ENCODE measurements at regions not wholly inside any gene's neighbourhood (a gene's known extent, or its start where the extent isn't known, plus 50 kb on each side); places are given as distances from the start of the nearest gene placed in this dataset.
A peak's percentile ranks its signal among the peaks of the same experiment; 100 is the strongest.

- DNase-seq (ENCODE audit: extremely low spot score, unreplicated experiment) = no peak
- Mint-ChIP-seq H3K36me3 (ENCODE audit: unreplicated experiment) (no peaks in the 10 kb centered on the region), H3K4me3 (ENCODE audit: unreplicated experiment) (no peak overlapping the region), H3K9me3 (ENCODE audit: unreplicated experiment) (peaks cover 29% of the 10 kb centered on the region), H3K27me3 (ENCODE audit: unreplicated experiment) (no peaks in the 10 kb centered on the region), H3K4me1 (ENCODE audit: unreplicated experiment) (no peaks in the 10 kb centered on the region), H3K27ac (ENCODE audit: unreplicated experiment) (no peak overlapping the region)
- no peak for TF ChIP-seq CTCF (IDR thresholded peaks at IDR 0.05)
These were observed 110.8 kb upstream of the GALNT17 start for GRCh38 chr7:71021131-71021530.

GRCh38 chr7:71026680-71027079 is 105.3 kb upstream of the GALNT17 start:
- Mint-ChIP-seq H3K27me3 (ENCODE audit: unreplicated experiment) (no peaks in the 10 kb centered on the region), H3K27ac (ENCODE audit: unreplicated experiment) (no peak overlapping the region), H3K36me3 (ENCODE audit: unreplicated experiment) (no peaks in the 10 kb centered on the region), H3K4me3 (ENCODE audit: unreplicated experiment) (no peak overlapping the region), H3K4me1 (ENCODE audit: unreplicated experiment) (no peaks in the 10 kb centered on the region), H3K9me3 (ENCODE audit: unreplicated experiment) (peaks cover 12% of the 10 kb centered on the region)
- no peak for TF ChIP-seq CTCF (IDR thresholded peaks at IDR 0.05)
- no peak for DNase-seq (ENCODE audit: extremely low spot score, unreplicated experiment)

GRCh38 chr7:71034243-71034642 is 97.7 kb upstream of the GALNT17 start:
- Mint-ChIP-seq H3K4me3 (ENCODE audit: unreplicated experiment) (no peak overlapping the region), H3K36me3 (ENCODE audit: unreplicated experiment) (no peaks in the 10 kb centered on the region), H3K9me3 (ENCODE audit: unreplicated experiment) (peaks cover 48% of the 10 kb centered on the region), H3K4me1 (ENCODE audit: unreplicated experiment) (no peaks in the 10 kb centered on the region), H3K27me3 (ENCODE audit: unreplicated experiment) (no peaks in the 10 kb centered on the region), H3K27ac (ENCODE audit: unreplicated experiment) (no peak overlapping the region)
- peak; percentile 27 for DNase-seq (ENCODE audit: extremely low spot score, unreplicated experiment)
- no peak for TF ChIP-seq CTCF (IDR thresholded peaks at IDR 0.05)

- TF ChIP-seq CTCF (IDR thresholded peaks at IDR 0.05) = no peak
- H3K27me3 Mint-ChIP-seq (ENCODE audit: unreplicated experiment) = no peaks in the 10 kb centered on the region
- no peaks in the 10 kb centered on the region for H3K4me1 Mint-ChIP-seq (ENCODE audit: unreplicated experiment)
- no peaks in the 10 kb centered on the region for H3K36me3 Mint-ChIP-seq (ENCODE audit: unreplicated experiment)
- H3K27ac Mint-ChIP-seq (ENCODE audit: unreplicated experiment) = no peak overlapping the region
- DNase-seq (ENCODE audit: extremely low spot score, unreplicated experiment) = no peak
- peaks cover 40% of the 10 kb centered on the region for H3K9me3 Mint-ChIP-seq (ENCODE audit: unreplicated experiment)
- no peak overlapping the region for H3K4me3 Mint-ChIP-seq (ENCODE audit: unreplicated experiment)
These were observed 89.4 kb upstream of the GALNT17 start for GRCh38 chr7:71042591-71042990.

GRCh38 chr7:71050492-71050891 is 81.5 kb upstream of the GALNT17 start:
- H3K36me3 Mint-ChIP-seq (ENCODE audit: unreplicated experiment) = no peaks in the 10 kb centered on the region
- H3K4me1 Mint-ChIP-seq (ENCODE audit: unreplicated experiment) = no peaks in the 10 kb centered on the region
- no peak for TF ChIP-seq CTCF (IDR thresholded peaks at IDR 0.05)
- peaks cover 52% of the 10 kb centered on the region for H3K9me3 Mint-ChIP-seq (ENCODE audit: unreplicated experiment)
- no peak for DNase-seq (ENCODE audit: extremely low spot score, unreplicated experiment)
- H3K27ac Mint-ChIP-seq (ENCODE audit: unreplicated experiment) = no peak overlapping the region
- no peak overlapping the region for H3K4me3 Mint-ChIP-seq (ENCODE audit: unreplicated experiment)
- no peaks in the 10 kb centered on the region for H3K27me3 Mint-ChIP-seq (ENCODE audit: unreplicated experiment)

Measured in osteocyte (in vitro differentiated cells).